ENCODE measurements at regions not wholly inside any gene's neighbourhood (a gene's known extent, or its start where the extent isn't known, plus 50 kb on each side); places are given as distances from the start of the nearest gene placed in this dataset.

DNA sequence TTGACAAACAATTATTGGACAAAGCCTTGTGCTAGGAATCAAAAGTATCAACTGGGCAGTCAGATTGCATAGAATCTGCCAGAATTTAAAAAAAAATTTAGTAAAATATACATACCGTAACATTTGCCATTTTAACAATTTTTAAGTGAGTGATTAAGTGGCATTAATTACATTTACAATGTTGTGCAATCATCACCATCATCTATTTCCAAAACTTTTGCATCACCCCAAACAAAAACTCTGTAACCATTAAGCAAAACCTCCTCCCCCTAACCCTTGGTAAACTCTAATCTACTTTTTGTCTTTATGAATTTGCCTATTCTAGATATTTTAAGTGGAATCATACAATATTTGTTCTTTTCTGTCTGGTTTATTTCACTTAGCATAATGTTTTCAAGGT, 182.8 kb downstream of the LMO4 start:
- DNase-seq (ENCODE audit: low spot score) = no peak
- in situ Hi-C loops (cut with MboI; ENCODE audit: low sequenced_read_pairs, unreplicated experiment) = no loop called here
- TF ChIP-seq, protein P1, sequence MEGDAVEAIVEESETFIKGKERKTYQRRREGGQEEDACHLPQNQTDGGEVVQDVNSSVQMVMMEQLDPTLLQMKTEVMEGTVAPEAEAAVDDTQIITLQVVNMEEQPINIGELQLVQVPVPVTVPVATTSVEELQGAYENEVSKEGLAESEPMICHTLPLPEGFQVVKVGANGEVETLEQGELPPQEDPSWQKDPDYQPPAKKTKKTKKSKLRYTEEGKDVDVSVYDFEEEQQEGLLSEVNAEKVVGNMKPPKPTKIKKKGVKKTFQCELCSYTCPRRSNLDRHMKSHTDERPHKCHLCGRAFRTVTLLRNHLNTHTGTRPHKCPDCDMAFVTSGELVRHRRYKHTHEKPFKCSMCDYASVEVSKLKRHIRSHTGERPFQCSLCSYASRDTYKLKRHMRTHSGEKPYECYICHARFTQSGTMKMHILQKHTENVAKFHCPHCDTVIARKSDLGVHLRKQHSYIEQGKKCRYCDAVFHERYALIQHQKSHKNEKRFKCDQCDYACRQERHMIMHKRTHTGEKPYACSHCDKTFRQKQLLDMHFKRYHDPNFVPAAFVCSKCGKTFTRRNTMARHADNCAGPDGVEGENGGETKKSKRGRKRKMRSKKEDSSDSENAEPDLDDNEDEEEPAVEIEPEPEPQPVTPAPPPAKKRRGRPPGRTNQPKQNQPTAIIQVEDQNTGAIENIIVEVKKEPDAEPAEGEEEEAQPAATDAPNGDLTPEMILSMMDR (IDR thresholded peaks at IDR 0.05; ENCODE audit: borderline replicate concordance, control extremely low read depth, extremely low read depth, insufficient read depth, missing control alignments) = no peak

DNA sequence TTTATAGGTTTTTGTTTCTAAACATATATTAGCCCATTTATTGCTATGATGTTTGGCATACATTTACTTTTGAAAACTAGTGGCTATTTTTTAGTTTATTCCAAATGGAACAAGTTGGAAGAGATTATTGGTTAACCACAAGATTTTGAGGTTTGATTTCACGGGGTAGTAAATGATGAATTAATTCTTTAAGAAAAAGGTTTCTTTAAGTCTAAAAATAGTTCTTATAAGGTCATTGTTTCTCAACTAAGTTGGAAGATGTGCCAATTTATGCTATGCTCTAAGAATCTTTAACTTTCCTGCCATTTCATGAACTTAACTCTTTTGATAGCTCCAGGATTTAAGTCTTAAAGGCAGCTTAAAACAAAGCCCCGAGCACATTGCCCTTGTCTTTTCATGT, 183.8 kb downstream of the LMO4 start:
- in situ Hi-C loops (cut with MboI; ENCODE audit: low sequenced_read_pairs, unreplicated experiment) = no loop called here
- no peak for DNase-seq (ENCODE audit: low spot score)
- TF ChIP-seq, protein P1 (IDR thresholded peaks at IDR 0.05; ENCODE audit: borderline replicate concordance, control extremely low read depth, extremely low read depth, insufficient read depth, missing control alignments) = no peak

DNA sequence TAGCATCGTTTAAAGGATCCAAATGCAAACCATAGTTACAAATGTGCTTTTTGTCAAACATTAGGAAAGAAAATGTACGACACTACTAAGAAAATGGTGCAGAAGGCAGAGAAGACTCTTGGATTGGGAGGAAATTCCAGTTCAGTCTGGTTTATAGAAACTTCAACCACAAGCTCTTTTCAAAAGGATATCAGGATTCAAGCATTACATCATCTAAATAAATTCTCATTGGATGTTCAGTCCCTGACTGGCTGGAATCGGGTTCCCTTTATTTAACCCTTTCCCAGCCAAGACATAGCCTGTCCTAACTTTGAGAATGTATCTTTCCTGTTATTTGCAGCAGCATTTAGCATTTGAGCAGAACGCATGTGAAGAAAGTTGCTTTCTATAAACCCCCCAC, 184.6 kb downstream of the LMO4 start:
- TF ChIP-seq, protein P1 (IDR thresholded peaks at IDR 0.05; ENCODE audit: borderline replicate concordance, control extremely low read depth, extremely low read depth, insufficient read depth, missing control alignments) = no peak
- no peak for DNase-seq (ENCODE audit: low spot score)
- in situ Hi-C loops (cut with MboI; ENCODE audit: low sequenced_read_pairs, unreplicated experiment) = no loop called here

DNA sequence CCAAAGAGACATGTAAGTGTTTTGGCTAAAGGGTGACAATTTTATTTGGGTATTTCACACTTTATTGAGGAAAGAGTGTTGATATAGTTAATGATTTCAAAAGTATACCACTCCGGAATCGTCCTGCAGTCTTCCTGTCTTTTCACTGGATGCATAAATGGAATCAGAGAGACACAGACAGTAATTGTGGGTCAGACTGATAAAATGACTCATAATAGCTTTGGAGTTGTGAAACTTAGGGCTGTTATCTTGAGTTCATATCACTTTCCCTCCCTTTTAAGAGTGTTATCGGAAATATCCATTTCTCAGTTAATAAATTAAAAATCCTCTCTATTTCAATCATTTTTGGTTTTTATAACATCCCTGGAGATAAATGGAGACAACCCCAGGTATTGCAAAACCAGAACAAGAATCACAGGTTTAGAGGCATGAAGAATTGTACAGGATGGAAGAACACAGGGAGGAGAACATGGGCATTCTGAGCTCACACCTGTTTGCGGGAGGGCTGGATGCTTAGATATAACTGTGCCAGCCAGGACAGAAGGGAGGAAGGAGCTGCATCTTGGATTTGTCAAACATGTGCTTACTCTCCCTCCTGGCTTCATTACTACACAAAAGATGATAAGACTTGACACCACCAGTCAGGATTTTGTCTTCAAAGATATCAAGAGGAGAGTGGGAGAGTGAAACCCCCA, 185.4 kb downstream of the LMO4 start:
- DNase-seq (ENCODE audit: low spot score) = no peak
- in situ Hi-C loops (cut with MboI; ENCODE audit: low sequenced_read_pairs, unreplicated experiment) = no loop called here
- TF ChIP-seq, protein P1 (IDR thresholded peaks at IDR 0.05; ENCODE audit: borderline replicate concordance, control extremely low read depth, extremely low read depth, insufficient read depth, missing control alignments) = no peak

DNA sequence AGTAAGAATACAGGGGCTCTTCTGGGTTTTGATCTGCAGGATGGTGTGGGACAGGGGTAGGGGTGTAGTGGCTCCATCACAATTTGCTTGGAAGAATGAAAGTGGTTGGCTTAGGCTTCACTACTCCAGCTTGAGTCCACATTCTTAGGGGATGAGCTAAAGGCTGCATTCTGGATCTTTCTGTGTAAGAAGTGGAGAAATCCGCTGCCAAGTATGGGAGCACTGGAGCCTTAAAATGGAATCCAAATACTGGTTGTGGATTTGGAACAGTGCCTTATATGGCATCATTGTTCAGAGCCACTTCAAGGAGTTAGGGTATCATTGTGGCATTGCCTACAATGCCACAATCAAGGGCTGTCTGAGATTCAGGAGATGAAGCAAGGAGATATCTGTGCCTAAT, 187.1 kb downstream of the LMO4 start:
- DNase-seq (ENCODE audit: low spot score) = no peak
- in situ Hi-C loops (cut with MboI; ENCODE audit: low sequenced_read_pairs, unreplicated experiment) = no loop called here
- TF ChIP-seq, protein P1 (IDR thresholded peaks at IDR 0.05; ENCODE audit: borderline replicate concordance, control extremely low read depth, extremely low read depth, insufficient read depth, missing control alignments) = no peak

DNA sequence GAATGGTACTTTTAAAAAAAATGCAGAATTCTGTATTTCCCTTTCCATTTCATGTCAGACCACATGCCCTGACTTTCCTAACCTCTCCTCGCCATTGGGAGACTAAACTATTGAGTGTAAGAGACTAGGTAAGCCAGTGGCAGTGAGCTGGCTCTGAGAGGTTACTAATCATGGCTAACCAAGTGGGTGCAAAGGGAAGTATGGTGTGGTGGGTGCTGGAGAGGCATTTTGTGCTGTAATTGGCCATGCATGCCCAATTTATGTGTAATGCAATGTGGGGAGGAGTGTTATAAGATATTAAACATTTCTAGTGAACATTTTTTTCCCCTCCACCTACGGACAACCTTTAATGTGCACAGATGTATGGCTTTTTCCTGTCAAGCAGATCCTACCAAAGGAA, 190.1 kb downstream of the LMO4 start:
- in situ Hi-C loops (cut with MboI; ENCODE audit: low sequenced_read_pairs, unreplicated experiment) = no loop called here
- DNase-seq (ENCODE audit: low spot score) = no peak
- TF ChIP-seq, protein P1 (IDR thresholded peaks at IDR 0.05; ENCODE audit: borderline replicate concordance, control extremely low read depth, extremely low read depth, insufficient read depth, missing control alignments) = no peak
